ENCODE measurements at regions not wholly inside any gene's neighbourhood (a gene's known extent, or its start where the extent isn't known, plus 50 kb on each side); places are given as distances from the start of the nearest gene placed in this dataset.

- TF ChIP-seq CTCF (IDR thresholded peaks at IDR 0.05 in 8 of 11, conservative IDR thresholded peaks at IDR 0.05 in 3 of 11) (no peak), POLR2A (IDR thresholded peaks at IDR 0.05) (no peak), POLR2AphosphoS5 (IDR thresholded peaks at IDR 0.05) (no peak)
Observed at GRCh38 chr12:24073170-24073810, 123.8 kb upstream of the SOX5 start.

Measured in spleen (tissue), 7 donors.